ENCODE measurements at regions not wholly inside any gene's neighbourhood (a gene's known extent, or its start where the extent isn't known, plus 50 kb on each side); places are given as distances from the start of the nearest gene placed in this dataset.

GRCh38 chr3:177530908-177531307, 333.6 kb upstream of the TBL1XR1 start:
- no peak for FAIRE-seq
- H3K27me3 ChIP-seq (ENCODE audit: control insufficient read depth in 1 of 2, insufficient read depth in 2 of 2, low read length in 2 of 2) = no peaks in the 10 kb centered on the region
- no peak overlapping the region for H3K9ac ChIP-seq (ENCODE audit: insufficient read depth, low read depth, low read length)
- WGBS (ENCODE audit: low lambda C conversion rate) = 57% methylated on average over 5 of the region's 5 CpGs
- H3K79me2 ChIP-seq (ENCODE audit: insufficient read depth, low read length) = no peaks in the 10 kb centered on the region
- H2AFZ ChIP-seq (ENCODE audit: low read length) = no peak overlapping the region
- no peaks in the 10 kb centered on the region for H3K36me3 ChIP-seq (replicated peaks in 1 of 2; ENCODE audit: control insufficient read depth in 1 of 2, insufficient read depth in 2 of 2, low read length in 2 of 2)
- H3K9me3 ChIP-seq (ENCODE audit: low read length) = no peaks in the 10 kb centered on the region
- in situ Hi-C loops (cut with HindIII; ENCODE audit: extremely low pct_ligation_motif_present, low pct_unique_long_range_greater_than_20kb) (no loop called here), intact Hi-C loops (cut with micrococcal nuclease; ENCODE audit: unreplicated experiment) (no loop called here)
- POLR2A ChIA-PET = no interaction called here
- no peak overlapping the region for H3K4me3 ChIP-seq (replicated peaks in 1 of 3; ENCODE audit: insufficient read depth in 1 of 3, low read depth in 2 of 3, low read length in 3 of 3)
- no peak for TF ChIP-seq ZNF253 (CRISPR knock-in tag; IDR thresholded peaks at IDR 0.05; ENCODE audit: borderline replicate concordance)
- CTCF ChIA-PET (ENCODE audit: low intra/inter-chr PET ratio, low total read pairs) = no interaction called here
- no peak overlapping the region for H3K27ac ChIP-seq (ENCODE audit: extremely low read length, insufficient read depth, low read length)
- DNase-seq (ENCODE audit: low spot score) = no peak
- H3K4me2 ChIP-seq (ENCODE audit: low read depth, low read length) = no peak overlapping the region
- no peak for ATAC-seq
- no peaks in the 10 kb centered on the region for H4K20me1 ChIP-seq (ENCODE audit: insufficient read depth, low read length)
- H3K4me1 ChIP-seq (ENCODE audit: insufficient read depth, low read length) = peaks cover 33% of the 10 kb centered on the region
- BruUV-seq (replicated peaks) = no TSS peak

- no peak for FAIRE-seq
- no peak for DNase-seq (ENCODE audit: low spot score)
- H2AFZ ChIP-seq (ENCODE audit: low read length) = no peak overlapping the region
- CTCF ChIA-PET (ENCODE audit: low intra/inter-chr PET ratio, low total read pairs) = no interaction called here
- H3K9ac ChIP-seq (ENCODE audit: insufficient read depth, low read depth, low read length) = no peak overlapping the region
- H3K4me3 ChIP-seq (replicated peaks in 1 of 3; ENCODE audit: insufficient read depth in 1 of 3, low read depth in 2 of 3, low read length in 3 of 3) = no peak overlapping the region
- peaks cover 36% of the 10 kb centered on the region for H3K4me1 ChIP-seq (ENCODE audit: insufficient read depth, low read length)
- no peaks in the 10 kb centered on the region for H4K20me1 ChIP-seq (ENCODE audit: insufficient read depth, low read length)
- BruUV-seq (replicated peaks) = no TSS peak
- in situ Hi-C loops (cut with HindIII; ENCODE audit: extremely low pct_ligation_motif_present, low pct_unique_long_range_greater_than_20kb) (no loop called here), intact Hi-C loops (cut with micrococcal nuclease; ENCODE audit: unreplicated experiment) (no loop called here)
- TF ChIP-seq TAF15 (IDR thresholded peaks at IDR 0.05; ENCODE audit: low read depth, low read length, poor library complexity, severe bottlenecking) = no peak
- TF ChIP-seq IRX3 (CRISPR knock-in tag; IDR thresholded peaks at IDR 0.05; ENCODE audit: borderline replicate concordance, low read depth) = no peak
- TF ChIP-seq ZBTB49 (CRISPR knock-in tag; IDR thresholded peaks at IDR 0.05; ENCODE audit: borderline replicate concordance) = no peak
- TF ChIP-seq PRMT3 (CRISPR knock-in tag; IDR thresholded peaks at IDR 0.05; ENCODE audit: borderline replicate concordance, low read depth) = no peak
- TF ChIP-seq ZNF275 (CRISPR knock-in tag; IDR thresholded peaks at IDR 0.05; ENCODE audit: borderline replicate concordance) = no peak
- TF ChIP-seq, protein P1, sequence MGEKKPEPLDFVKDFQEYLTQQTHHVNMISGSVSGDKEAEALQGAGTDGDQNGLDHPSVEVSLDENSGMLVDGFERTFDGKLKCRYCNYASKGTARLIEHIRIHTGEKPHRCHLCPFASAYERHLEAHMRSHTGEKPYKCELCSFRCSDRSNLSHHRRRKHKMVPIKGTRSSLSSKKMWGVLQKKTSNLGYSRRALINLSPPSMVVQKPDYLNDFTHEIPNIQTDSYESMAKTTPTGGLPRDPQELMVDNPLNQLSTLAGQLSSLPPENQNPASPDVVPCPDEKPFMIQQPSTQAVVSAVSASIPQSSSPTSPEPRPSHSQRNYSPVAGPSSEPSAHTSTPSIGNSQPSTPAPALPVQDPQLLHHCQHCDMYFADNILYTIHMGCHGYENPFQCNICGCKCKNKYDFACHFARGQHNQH (CRISPR knock-in tag; IDR thresholded peaks at IDR 0.05) = no peak
- TF ChIP-seq SCMH1 (CRISPR knock-in tag; IDR thresholded peaks at IDR 0.05; ENCODE audit: borderline replicate concordance) = no peak
- no peaks in the 10 kb centered on the region for H3K9me3 ChIP-seq (ENCODE audit: low read length)
- H3K36me3 ChIP-seq (replicated peaks in 1 of 2; ENCODE audit: control insufficient read depth in 1 of 2, insufficient read depth in 2 of 2, low read length in 2 of 2) = no peaks in the 10 kb centered on the region
- 52% methylated on average over 2 of the region's 2 CpGs for WGBS (ENCODE audit: low lambda C conversion rate)
- H3K79me2 ChIP-seq (ENCODE audit: insufficient read depth, low read length) = no peaks in the 10 kb centered on the region
- H3K27ac ChIP-seq (ENCODE audit: extremely low read length, insufficient read depth, low read length) = no peak overlapping the region
- POLR2A ChIA-PET = no interaction called here
- ATAC-seq = no peak
- H3K27me3 ChIP-seq (ENCODE audit: control insufficient read depth in 1 of 2, insufficient read depth in 2 of 2, low read length in 2 of 2) = no peaks in the 10 kb centered on the region
- no peak overlapping the region for H3K4me2 ChIP-seq (ENCODE audit: low read depth, low read length)
Measured at GRCh38 chr3:177536873-177537272, 339.6 kb upstream of the TBL1XR1 start.
